ENCODE measurements at regions not wholly inside any gene's neighbourhood (a gene's known extent, or its start where the extent isn't known, plus 50 kb on each side); places are given as distances from the start of the nearest gene placed in this dataset.

DNA sequence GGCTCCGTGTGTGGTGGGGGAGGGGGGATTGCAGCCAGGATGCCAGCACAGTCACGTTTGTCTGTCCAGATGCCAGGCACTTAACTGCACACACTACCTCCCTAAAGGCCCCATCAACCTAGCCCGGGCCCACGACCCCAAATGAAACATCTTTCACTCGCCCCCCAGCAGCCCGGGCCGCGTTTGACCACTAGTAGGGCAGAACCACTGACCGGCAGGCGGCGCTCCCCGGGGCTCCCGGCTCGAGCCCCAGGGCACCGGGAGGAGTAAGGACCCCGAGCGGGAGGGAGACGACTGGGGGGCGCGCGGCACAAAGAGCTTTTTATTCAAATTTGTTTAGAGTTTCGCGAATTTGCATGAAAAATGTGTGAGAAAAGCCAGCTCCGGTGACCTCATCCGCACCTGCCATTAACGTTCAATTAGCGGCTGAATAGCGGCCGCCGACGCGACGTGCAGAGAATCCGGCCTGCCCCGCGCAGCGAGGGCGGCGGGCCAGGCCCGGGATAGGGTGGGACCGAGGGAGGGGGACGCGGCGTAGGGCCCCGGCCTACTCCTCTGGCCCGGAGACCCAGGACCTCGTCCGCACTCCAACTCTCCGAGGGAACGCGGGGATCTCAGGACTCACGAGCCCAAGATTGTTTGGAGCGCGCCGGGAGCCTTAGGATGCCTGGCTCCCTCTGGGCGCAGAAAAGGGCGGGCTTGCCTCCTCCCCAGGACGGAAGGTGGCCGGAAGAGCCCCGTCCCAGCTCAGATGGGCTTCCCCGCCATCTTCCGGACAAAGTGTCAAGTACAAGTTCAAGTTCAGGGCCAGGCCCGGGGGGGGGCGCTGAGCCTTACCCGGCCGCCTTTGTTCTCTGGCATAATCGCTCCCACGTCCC lies 64.9 kb upstream of the POLG start (continued):
- no peak for TF ChIP-seq ZFP41 (tag by site-specific recombination; IDR thresholded peaks at IDR 0.05; ENCODE audit: borderline replicate concordance)
- no peak for TF ChIP-seq ZFP37 (tag by site-specific recombination; IDR thresholded peaks at IDR 0.05)
- TF ChIP-seq, protein P1, sequence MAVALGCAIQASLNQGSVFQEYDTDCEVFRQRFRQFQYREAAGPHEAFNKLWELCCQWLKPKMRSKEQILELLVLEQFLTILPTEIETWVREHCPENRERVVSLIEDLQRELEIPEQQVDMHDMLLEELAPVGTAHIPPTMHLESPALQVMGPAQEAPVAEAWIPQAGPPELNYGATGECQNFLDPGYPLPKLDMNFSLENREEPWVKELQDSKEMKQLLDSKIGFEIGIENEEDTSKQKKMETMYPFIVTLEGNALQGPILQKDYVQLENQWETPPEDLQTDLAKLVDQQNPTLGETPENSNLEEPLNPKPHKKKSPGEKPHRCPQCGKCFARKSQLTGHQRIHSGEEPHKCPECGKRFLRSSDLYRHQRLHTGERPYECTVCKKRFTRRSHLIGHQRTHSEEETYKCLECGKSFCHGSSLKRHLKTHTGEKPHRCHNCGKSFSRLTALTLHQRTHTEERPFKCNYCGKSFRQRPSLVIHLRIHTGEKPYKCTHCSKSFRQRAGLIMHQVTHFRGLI (tag by site-specific recombination; IDR thresholded peaks at IDR 0.05) = peak; percentile 37; the same call in 1 of the 2 replicates
- TF ChIP-seq ZNF146 (tag by site-specific recombination; IDR thresholded peaks at IDR 0.05) = no peak
- no peak for TF ChIP-seq ZSCAN23 (tag by site-specific recombination; IDR thresholded peaks at IDR 0.05)
- TF ChIP-seq ZNF670 (tag by site-specific recombination; IDR thresholded peaks at IDR 0.05; ENCODE audit: low read depth) = no peak
- no peak for TF ChIP-seq SETDB1 (IDR thresholded peaks at IDR 0.05; ENCODE audit: insufficient read length, low read length)
- TF ChIP-seq, protein P2, sequence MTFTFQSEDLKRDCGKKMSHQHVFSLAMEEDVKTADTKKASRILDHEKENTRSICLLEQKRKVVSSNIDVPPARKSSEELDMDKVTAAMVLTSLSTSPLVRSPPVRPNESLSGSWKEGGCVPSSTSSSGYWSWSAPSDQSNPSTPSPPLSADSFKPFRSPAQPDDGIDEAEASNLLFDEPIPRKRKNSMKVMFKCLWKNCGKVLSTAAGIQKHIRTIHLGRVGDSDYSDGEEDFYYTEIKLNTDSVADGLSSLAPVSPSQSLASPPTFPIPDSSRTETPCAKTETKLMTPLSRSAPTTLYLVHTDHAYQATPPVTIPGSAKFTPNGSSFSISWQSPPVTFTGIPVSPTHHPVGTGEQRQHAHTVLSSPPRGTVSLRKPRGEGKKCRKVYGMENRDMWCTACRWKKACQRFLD (tag by site-specific recombination; IDR thresholded peaks at IDR 0.05) = no peak
- no peak; the same call in none of the 2 replicates for TF ChIP-seq ZNF660 (tag by site-specific recombination; IDR thresholded peaks at IDR 0.05)
- TF ChIP-seq ZNF140 (tag by site-specific recombination; IDR thresholded peaks at IDR 0.05) = no peak
- TF ChIP-seq, protein P3, sequence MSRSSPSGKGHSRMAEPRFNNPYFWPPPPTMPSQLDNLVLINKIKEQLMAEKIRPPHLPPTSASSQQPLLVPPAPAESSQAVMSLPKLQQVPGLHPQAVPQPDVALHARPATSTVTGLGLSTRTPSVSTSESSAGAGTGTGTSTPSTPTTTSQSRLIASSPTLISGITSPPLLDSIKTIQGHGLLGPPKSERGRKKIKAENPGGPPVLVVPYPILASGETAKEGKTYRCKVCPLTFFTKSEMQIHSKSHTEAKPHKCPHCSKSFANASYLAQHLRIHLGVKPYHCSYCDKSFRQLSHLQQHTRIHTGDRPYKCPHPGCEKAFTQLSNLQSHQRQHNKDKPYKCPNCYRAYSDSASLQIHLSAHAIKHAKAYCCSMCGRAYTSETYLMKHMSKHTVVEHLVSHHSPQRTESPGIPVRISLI (tag by site-specific recombination; IDR thresholded peaks at IDR 0.05) = no peak
- no peak for TF ChIP-seq ZNF292 (tag by site-specific recombination; IDR thresholded peaks at IDR 0.05; ENCODE audit: borderline replicate concordance, low read depth)
- 0 out of 2 replicates have a peak, but pooled peaks have one; percentile 16 for TF ChIP-seq EGR2 (tag by site-specific recombination; IDR thresholded peaks at IDR 0.05; ENCODE audit: low read depth)
- TF ChIP-seq, protein P4, sequence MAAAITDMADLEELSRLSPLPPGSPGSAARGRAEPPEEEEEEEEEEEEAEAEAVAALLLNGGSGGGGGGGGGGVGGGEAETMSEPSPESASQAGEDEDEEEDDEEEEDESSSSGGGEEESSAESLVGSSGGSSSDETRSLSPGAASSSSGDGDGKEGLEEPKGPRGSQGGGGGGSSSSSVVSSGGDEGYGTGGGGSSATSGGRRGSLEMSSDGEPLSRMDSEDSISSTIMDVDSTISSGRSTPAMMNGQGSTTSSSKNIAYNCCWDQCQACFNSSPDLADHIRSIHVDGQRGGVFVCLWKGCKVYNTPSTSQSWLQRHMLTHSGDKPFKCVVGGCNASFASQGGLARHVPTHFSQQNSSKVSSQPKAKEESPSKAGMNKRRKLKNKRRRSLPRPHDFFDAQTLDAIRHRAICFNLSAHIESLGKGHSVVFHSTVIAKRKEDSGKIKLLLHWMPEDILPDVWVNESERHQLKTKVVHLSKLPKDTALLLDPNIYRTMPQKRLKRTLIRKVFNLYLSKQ (tag by site-specific recombination; IDR thresholded peaks at IDR 0.05; ENCODE audit: borderline replicate concordance) = no peak
- TF ChIP-seq, protein P5, sequence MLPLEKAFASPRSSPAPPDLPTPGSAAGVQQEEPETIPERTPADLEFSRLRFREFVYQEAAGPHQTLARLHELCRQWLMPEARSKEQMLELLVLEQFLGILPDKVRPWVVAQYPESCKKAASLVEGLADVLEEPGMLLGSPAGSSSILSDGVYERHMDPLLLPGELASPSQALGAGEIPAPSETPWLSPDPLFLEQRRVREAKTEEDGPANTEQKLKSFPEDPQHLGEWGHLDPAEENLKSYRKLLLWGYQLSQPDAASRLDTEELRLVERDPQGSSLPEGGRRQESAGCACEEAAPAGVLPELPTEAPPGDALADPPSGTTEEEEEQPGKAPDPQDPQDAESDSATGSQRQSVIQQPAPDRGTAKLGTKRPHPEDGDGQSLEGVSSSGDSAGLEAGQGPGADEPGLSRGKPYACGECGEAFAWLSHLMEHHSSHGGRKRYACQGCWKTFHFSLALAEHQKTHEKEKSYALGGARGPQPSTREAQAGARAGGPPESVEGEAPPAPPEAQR (tag by site-specific recombination; IDR thresholded peaks at IDR 0.05) = no peak
- no peak for TF ChIP-seq ZNF514 (tag by site-specific recombination; IDR thresholded peaks at IDR 0.05)
- TF ChIP-seq, protein P6, sequence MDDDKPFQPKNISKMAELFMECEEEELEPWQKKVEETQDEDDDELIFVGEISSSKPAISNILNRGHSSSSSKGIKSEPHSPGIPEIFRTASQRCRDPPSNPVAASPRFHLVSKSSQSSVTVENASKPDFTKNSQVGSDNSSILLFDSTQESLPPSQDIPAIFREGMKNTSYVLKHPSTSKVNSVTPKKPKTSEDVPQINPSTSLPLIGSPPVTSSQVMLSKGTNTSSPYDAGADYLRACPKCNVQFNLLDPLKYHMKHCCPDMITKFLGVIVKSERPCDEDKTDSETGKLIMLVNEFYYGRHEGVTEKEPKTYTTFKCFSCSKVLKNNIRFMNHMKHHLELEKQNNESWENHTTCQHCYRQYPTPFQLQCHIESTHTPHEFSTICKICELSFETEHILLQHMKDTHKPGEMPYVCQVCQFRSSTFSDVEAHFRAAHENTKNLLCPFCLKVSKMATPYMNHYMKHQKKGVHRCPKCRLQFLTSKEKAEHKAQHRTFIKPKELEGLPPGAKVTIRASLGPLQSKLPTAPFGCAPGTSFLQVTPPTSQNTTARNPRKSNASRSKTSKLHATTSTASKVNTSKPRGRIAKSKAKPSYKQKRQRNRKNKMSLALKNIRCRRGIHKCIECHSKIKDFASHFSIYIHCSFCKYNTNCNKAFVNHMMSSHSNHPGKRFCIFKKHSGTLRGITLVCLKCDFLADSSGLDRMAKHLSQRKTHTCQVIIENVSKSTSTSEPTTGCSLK (tag by site-specific recombination; IDR thresholded peaks at IDR 0.05) = no peak
- no peak for TF ChIP-seq ZNF768 (tag by site-specific recombination; IDR thresholded peaks at IDR 0.05)
- TF ChIP-seq, protein P7, sequence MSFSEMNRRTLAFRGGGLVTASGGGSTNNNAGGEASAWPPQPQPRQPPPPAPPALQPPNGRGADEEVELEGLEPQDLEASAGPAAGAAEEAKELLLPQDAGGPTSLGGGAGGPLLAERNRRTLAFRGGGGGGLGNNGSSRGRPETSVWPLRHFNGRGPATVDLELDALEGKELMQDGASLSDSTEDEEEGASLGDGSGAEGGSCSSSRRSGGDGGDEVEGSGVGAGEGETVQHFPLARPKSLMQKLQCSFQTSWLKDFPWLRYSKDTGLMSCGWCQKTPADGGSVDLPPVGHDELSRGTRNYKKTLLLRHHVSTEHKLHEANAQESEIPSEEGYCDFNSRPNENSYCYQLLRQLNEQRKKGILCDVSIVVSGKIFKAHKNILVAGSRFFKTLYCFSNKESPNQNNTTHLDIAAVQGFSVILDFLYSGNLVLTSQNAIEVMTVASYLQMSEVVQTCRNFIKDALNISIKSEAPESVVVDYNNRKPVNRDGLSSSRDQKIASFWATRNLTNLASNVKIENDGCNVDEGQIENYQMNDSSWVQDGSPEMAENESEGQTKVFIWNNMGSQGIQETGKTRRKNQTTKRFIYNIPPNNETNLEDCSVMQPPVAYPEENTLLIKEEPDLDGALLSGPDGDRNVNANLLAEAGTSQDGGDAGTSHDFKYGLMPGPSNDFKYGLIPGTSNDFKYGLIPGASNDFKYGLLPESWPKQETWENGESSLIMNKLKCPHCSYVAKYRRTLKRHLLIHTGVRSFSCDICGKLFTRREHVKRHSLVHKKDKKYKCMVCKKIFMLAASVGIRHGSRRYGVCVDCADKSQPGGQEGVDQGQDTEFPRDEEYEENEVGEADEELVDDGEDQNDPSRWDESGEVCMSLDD (tag by site-specific recombination; IDR thresholded peaks at IDR 0.05) = peak; percentile 58
- TF ChIP-seq ZNF133 (tag by site-specific recombination; IDR thresholded peaks at IDR 0.05) = no peak
- no peak for TF ChIP-seq ZNF19 (tag by site-specific recombination; IDR thresholded peaks at IDR 0.05; ENCODE audit: low read depth)
- TF ChIP-seq ZNF585B (tag by site-specific recombination; IDR thresholded peaks at IDR 0.05) = no peak
- TF ChIP-seq ZNF350 (tag by site-specific recombination; IDR thresholded peaks at IDR 0.05) = no peak
- TF ChIP-seq ZNF707 (tag by site-specific recombination; IDR thresholded peaks at IDR 0.05) = no peak
- peak; percentile 46 for TF ChIP-seq KLF1 (tag by site-specific recombination; IDR thresholded peaks at IDR 0.05)
- no peak for TF ChIP-seq ZNF654 (tag by site-specific recombination; IDR thresholded peaks at IDR 0.05; ENCODE audit: low read depth)
- peak; percentile 58; the same call in 1 of the 2 replicates for TF ChIP-seq ZFP69B (tag by site-specific recombination; IDR thresholded peaks at IDR 0.05)
- peak; percentile 59; the same call in 1 of the 2 replicates for TF ChIP-seq ZNF423 (tag by site-specific recombination; IDR thresholded peaks at IDR 0.05)
